ENCODE measurements at regions not wholly inside any gene's neighbourhood (a gene's known extent, or its start where the extent isn't known, plus 50 kb on each side); places are given as distances from the start of the nearest gene placed in this dataset.

- no peak for FAIRE-seq
Measured at GRCh38 chr10:130230036-130230435, 93.8 kb downstream of the GLRX3 start.

GRCh38 chr10:130230611-130231010, 94.4 kb downstream of the GLRX3 start:
- FAIRE-seq, result no peak

GRCh38 chr10:130231251-130231741, 95.1 kb downstream of the GLRX3 start:
- no peak for FAIRE-seq

GRCh38 chr10:130232166-130233034, 96.2 kb downstream of the GLRX3 start:
- no peak for FAIRE-seq

GRCh38 chr10:130233035-130233360, 96.8 kb downstream of the GLRX3 start:
- no peak for FAIRE-seq

- no peak for FAIRE-seq
Measured at GRCh38 chr10:130233426-130233825, 97.2 kb downstream of the GLRX3 start.

GRCh38 chr10:130234171-130234965, 98.2 kb downstream of the GLRX3 start:
- no peak for FAIRE-seq

- no peak for FAIRE-seq
Measured at GRCh38 chr10:130236711-130237110, 100.5 kb downstream of the GLRX3 start.

GRCh38 chr10:130240409-130240808, 104.2 kb downstream of the GLRX3 start:
- FAIRE-seq, result peak; percentile 11

GRCh38 chr10:130242513-130242912, 106.3 kb downstream of the GLRX3 start:
- no peak for FAIRE-seq

GRCh38 chr10:130243015-130243414, 106.8 kb downstream of the GLRX3 start:
- no peak for FAIRE-seq

- no peak for FAIRE-seq
Measured at GRCh38 chr10:130244031-130244927, 108.1 kb downstream of the GLRX3 start.

- FAIRE-seq, result no peak
Measured at GRCh38 chr10:130244928-130245495, 108.8 kb downstream of the GLRX3 start.

GRCh38 chr10:130246113-130246512, 109.9 kb downstream of the GLRX3 start:
- no peak for FAIRE-seq

- no peak for FAIRE-seq
Measured at GRCh38 chr10:130250127-130250526, 113.9 kb downstream of the GLRX3 start.

- FAIRE-seq, result no peak
Measured at GRCh38 chr10:130251766-130252165, 115.6 kb downstream of the GLRX3 start.

GRCh38 chr10:130254243-130254642, 118.1 kb downstream of the GLRX3 start:
- no peak for FAIRE-seq

- no peak for FAIRE-seq
Measured at GRCh38 chr10:130254662-130255061, 118.5 kb downstream of the GLRX3 start.

GRCh38 chr10:130255777-130256176, 119.6 kb downstream of the GLRX3 start:
- no peak for FAIRE-seq

- FAIRE-seq, result no peak
Measured at GRCh38 chr10:130257897-130258296, 121.7 kb downstream of the GLRX3 start.

- FAIRE-seq, result no peak
Measured at GRCh38 chr10:130259380-130259779, 123.2 kb downstream of the GLRX3 start.

GRCh38 chr10:130261306-130261705, 125.1 kb downstream of the GLRX3 start:
- no peak for FAIRE-seq

- no peak for FAIRE-seq
Measured at GRCh38 chr10:130261766-130262165, 125.6 kb downstream of the GLRX3 start.

Data from A204.1 (cell line).